ENCODE measurements at regions not wholly inside any gene's neighbourhood (a gene's known extent, or its start where the extent isn't known, plus 50 kb on each side); places are given as distances from the start of the nearest gene placed in this dataset.

DNA sequence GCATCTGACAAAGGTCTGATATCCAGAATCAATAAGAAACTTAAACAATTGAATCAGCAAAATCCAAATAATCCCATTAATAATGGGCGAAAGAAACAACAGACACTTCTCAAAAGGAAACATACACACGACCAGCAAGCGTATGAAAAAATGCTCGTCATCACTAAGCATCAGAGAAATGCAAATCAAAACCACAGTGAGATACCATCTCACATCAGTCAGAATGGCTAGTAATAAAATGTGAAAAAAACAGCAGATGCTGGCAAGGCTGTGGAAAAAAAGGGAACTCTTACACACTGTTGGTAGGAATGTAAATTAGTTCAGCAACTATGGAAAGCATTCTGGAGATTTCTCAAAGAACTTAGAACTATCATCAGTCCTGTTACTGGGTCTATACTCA lies 496.7 kb downstream of the SH2D4B start:
- TF ChIP-seq, protein P1, sequence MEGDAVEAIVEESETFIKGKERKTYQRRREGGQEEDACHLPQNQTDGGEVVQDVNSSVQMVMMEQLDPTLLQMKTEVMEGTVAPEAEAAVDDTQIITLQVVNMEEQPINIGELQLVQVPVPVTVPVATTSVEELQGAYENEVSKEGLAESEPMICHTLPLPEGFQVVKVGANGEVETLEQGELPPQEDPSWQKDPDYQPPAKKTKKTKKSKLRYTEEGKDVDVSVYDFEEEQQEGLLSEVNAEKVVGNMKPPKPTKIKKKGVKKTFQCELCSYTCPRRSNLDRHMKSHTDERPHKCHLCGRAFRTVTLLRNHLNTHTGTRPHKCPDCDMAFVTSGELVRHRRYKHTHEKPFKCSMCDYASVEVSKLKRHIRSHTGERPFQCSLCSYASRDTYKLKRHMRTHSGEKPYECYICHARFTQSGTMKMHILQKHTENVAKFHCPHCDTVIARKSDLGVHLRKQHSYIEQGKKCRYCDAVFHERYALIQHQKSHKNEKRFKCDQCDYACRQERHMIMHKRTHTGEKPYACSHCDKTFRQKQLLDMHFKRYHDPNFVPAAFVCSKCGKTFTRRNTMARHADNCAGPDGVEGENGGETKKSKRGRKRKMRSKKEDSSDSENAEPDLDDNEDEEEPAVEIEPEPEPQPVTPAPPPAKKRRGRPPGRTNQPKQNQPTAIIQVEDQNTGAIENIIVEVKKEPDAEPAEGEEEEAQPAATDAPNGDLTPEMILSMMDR (IDR thresholded peaks at IDR 0.05), result no peak
- no peak for TF ChIP-seq POLR2A (IDR thresholded peaks at IDR 0.05)

All from uterus (tissue), 2 donors.